Heart left ventricle (tissue), 13 donors: ENCODE measurements at regions not wholly inside any gene's neighbourhood (a gene's known extent, or its start where the extent isn't known, plus 50 kb on each side); places are given as distances from the start of the nearest gene placed in this dataset.
"Not testable (repeated sequence)": the region's sequence is repeated elsewhere in the genome, so short reads cannot be mapped to it uniquely, and the experiment has no call there.

Experiments used
- POLR2A ChIP-seq, 2 donors: fragments of 450-650 bp; IDR thresholded peaks; one replicate each; pipeline ENCODE4 v1.6.1; 2017; ENCODE audit warnings: antibody characterized with exemption in 2 of 2, mild to moderate bottlenecking in 2 of 2, moderate library complexity in 2 of 2
- TF ChIP-seq, protein P1 (sequence below), 12 donors: fragments of 200-600 bp; sonication (generic) in 4 of 12; IDR thresholded peaks; one replicate each; pipeline versions ENCODE4 v1.5.0 to v1.8.0; 2018 to 2022; ENCODE audit warnings: antibody characterized with exemption in 12 of 12, mild to moderate bottlenecking in 5 of 12
- donor health status: ischemic (EF 13 %, LVEDD 7.1; RV severe dilation, severe dysfunction).
- donor health status: DM: no; HTN: yes; CAD: no.
- donor health status: DM: no; HTN: no; CAD: no.
- donor health status: ischemic (EF 25% LVEDD 6.9; RV normal size, moderate dysfunction).
- donor health status: ischemic (EF 25% LVEDD 5.7; RV mildly dilated, moderate dysfunction).
- donor health status: ischemic (EF 35%, LVEDD 5.7; RV mildly dilated, moderate dysfunction).
- donor health status: nonischemic (EF 11% LVEDD 7.7; RV severe dilation, severe dysfunction).
- donor health status: DM: yes; HTN: yes; CAD: no.
- donor health status: PGD.
- donor health status: ischemic (EF 29% LVEDD 5.4; RV normal size, mild dysfunction).
- donor health status: nonischemic (EF 23%, LVEDD 6.1; RV moderate dilation, normal function).

DNA sequence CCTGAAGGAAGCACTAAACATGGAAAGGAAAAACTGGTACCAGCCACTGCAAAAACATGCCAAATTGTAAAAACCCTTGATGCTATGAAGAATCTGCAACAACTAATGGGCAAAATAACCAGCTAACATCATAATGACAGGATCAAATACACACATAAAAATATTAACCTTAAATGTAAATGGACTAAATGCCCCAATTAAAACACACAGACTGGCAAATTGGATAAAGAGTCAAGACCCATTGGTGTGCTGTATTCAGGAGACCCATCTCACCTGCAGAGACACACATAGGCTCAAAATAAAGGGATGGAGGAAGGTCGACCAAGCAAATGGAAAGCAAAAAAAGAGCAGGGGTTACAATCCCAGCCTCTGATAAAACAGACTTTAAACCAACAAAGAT is 87.7 kb upstream of the DNAJC1 start:
- TF ChIP-seq, protein P1, sequence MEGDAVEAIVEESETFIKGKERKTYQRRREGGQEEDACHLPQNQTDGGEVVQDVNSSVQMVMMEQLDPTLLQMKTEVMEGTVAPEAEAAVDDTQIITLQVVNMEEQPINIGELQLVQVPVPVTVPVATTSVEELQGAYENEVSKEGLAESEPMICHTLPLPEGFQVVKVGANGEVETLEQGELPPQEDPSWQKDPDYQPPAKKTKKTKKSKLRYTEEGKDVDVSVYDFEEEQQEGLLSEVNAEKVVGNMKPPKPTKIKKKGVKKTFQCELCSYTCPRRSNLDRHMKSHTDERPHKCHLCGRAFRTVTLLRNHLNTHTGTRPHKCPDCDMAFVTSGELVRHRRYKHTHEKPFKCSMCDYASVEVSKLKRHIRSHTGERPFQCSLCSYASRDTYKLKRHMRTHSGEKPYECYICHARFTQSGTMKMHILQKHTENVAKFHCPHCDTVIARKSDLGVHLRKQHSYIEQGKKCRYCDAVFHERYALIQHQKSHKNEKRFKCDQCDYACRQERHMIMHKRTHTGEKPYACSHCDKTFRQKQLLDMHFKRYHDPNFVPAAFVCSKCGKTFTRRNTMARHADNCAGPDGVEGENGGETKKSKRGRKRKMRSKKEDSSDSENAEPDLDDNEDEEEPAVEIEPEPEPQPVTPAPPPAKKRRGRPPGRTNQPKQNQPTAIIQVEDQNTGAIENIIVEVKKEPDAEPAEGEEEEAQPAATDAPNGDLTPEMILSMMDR (IDR thresholded peaks at IDR 0.05): not testable (repeated sequence)
- TF ChIP-seq POLR2A (IDR thresholded peaks at IDR 0.05): not testable (repeated sequence)
